ENCODE measurements at regions not wholly inside any gene's neighbourhood (a gene's known extent, or its start where the extent isn't known, plus 50 kb on each side); places are given as distances from the start of the nearest gene placed in this dataset.

DNA sequence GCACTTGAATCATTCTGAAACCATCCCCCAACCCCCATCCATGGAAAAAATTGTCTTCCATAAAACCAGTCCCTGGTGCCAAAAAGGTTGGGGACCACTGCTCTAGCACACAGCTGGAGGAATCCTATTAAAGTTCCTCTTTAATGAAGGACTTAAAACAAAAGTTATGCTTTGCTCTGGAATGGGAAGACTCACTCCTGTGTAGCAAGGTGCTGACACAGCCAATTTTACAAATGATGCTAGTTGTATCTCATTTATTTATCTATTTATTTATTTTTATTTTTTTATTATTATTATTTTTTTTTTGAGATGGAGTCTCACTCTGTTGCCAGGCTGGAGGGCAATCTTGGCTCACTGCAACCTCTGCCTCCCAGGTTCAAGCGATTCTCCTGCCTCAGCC lies 58.9 kb upstream of the NDUFV2 start:
- TF ChIP-seq, protein P1, sequence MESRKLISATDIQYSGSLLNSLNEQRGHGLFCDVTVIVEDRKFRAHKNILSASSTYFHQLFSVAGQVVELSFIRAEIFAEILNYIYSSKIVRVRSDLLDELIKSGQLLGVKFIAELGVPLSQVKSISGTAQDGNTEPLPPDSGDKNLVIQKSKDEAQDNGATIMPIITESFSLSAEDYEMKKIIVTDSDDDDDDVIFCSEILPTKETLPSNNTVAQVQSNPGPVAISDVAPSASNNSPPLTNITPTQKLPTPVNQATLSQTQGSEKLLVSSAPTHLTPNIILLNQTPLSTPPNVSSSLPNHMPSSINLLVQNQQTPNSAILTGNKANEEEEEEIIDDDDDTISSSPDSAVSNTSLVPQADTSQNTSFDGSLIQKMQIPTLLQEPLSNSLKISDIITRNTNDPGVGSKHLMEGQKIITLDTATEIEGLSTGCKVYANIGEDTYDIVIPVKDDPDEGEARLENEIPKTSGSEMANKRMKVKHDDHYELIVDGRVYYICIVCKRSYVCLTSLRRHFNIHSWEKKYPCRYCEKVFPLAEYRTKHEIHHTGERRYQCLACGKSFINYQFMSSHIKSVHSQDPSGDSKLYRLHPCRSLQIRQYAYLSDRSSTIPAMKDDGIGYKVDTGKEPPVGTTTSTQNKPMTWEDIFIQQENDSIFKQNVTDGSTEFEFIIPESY (IDR thresholded peaks at IDR 0.05): no peak
- TF ChIP-seq, protein P2, sequence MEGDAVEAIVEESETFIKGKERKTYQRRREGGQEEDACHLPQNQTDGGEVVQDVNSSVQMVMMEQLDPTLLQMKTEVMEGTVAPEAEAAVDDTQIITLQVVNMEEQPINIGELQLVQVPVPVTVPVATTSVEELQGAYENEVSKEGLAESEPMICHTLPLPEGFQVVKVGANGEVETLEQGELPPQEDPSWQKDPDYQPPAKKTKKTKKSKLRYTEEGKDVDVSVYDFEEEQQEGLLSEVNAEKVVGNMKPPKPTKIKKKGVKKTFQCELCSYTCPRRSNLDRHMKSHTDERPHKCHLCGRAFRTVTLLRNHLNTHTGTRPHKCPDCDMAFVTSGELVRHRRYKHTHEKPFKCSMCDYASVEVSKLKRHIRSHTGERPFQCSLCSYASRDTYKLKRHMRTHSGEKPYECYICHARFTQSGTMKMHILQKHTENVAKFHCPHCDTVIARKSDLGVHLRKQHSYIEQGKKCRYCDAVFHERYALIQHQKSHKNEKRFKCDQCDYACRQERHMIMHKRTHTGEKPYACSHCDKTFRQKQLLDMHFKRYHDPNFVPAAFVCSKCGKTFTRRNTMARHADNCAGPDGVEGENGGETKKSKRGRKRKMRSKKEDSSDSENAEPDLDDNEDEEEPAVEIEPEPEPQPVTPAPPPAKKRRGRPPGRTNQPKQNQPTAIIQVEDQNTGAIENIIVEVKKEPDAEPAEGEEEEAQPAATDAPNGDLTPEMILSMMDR (IDR thresholded peaks at IDR 0.05; ENCODE audit: low read depth, low read length, missing input control): no peak
- no peak for TF ChIP-seq GABPA (IDR thresholded peaks at IDR 0.05 in 1 of 2, conservative IDR thresholded peaks at IDR 0.05 in 1 of 2)
- TF ChIP-seq, protein P3, sequence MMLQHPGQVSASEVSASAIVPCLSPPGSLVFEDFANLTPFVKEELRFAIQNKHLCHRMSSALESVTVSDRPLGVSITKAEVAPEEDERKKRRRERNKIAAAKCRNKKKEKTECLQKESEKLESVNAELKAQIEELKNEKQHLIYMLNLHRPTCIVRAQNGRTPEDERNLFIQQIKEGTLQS (IDR thresholded peaks at IDR 0.05): no peak
- no peak for TF ChIP-seq TAF1 (conservative IDR thresholded peaks at IDR 0.05)
- TF ChIP-seq SP1 (IDR thresholded peaks at IDR 0.05): no peak
- TF ChIP-seq, protein P4, sequence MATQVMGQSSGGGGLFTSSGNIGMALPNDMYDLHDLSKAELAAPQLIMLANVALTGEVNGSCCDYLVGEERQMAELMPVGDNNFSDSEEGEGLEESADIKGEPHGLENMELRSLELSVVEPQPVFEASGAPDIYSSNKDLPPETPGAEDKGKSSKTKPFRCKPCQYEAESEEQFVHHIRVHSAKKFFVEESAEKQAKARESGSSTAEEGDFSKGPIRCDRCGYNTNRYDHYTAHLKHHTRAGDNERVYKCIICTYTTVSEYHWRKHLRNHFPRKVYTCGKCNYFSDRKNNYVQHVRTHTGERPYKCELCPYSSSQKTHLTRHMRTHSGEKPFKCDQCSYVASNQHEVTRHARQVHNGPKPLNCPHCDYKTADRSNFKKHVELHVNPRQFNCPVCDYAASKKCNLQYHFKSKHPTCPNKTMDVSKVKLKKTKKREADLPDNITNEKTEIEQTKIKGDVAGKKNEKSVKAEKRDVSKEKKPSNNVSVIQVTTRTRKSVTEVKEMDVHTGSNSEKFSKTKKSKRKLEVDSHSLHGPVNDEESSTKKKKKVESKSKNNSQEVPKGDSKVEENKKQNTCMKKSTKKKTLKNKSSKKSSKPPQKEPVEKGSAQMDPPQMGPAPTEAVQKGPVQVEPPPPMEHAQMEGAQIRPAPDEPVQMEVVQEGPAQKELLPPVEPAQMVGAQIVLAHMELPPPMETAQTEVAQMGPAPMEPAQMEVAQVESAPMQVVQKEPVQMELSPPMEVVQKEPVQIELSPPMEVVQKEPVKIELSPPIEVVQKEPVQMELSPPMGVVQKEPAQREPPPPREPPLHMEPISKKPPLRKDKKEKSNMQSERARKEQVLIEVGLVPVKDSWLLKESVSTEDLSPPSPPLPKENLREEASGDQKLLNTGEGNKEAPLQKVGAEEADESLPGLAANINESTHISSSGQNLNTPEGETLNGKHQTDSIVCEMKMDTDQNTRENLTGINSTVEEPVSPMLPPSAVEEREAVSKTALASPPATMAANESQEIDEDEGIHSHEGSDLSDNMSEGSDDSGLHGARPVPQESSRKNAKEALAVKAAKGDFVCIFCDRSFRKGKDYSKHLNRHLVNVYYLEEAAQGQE (IDR thresholded peaks at IDR 0.05): no peak
- TF ChIP-seq, protein P5, sequence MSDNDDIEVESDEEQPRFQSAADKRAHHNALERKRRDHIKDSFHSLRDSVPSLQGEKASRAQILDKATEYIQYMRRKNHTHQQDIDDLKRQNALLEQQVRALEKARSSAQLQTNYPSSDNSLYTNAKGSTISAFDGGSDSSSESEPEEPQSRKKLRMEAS (IDR thresholded peaks at IDR 0.05): no peak
